Sigmoid colon (tissue), 4 donors: ENCODE measurements at regions not wholly inside any gene's neighbourhood (a gene's known extent, or its start where the extent isn't known, plus 50 kb on each side); places are given as distances from the start of the nearest gene placed in this dataset.

Source experiments
- EP300 ChIP-seq, 4 donors: sonication (generic); formaldehyde crosslinking; IDR thresholded peaks; one replicate each; pipeline ENCODE4 v1.6.1; 2017; ENCODE audit warnings: antibody characterized with exemption in 4 of 4
- POLR2A ChIP-seq, 2 donors: fragments of 450-650 bp; IDR thresholded peaks; one replicate each; pipeline ENCODE4 v1.6.1; 2016; ENCODE audit warnings: antibody characterized with exemption in 2 of 2, mild to moderate bottlenecking in 2 of 2, moderate library complexity in 2 of 2
- TF ChIP-seq, protein P1 (sequence below), 4 experiments: fragments of 450-650 bp in 3 of 4; fragments of 200-600 bp in 1 of 4; IDR thresholded peaks; one replicate each; pipeline ENCODE4 v1.5.1; 2016 to 2019; ENCODE audit warnings: antibody characterized with exemption in 4 of 4, mild to moderate bottlenecking in 3 of 4, moderate library complexity in 2 of 4

DNA sequence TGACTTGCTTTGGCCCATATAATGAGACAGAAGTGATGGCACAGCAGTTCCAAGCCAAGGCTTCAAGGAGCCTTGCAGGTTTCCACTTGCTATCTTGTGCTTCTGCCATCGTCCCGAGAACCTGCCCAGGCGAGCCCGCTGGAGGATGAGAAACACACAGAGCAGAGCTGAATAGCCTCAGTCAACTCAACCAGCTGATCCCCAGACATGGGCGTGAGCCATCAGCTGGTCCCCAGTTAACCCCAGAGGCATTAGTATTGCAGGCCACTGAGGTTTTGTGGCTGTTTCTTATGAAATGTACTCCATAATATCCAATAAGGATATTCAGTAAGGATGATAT is 57.7 kb upstream of the GPCPD1 start:
- TF ChIP-seq, protein P1, sequence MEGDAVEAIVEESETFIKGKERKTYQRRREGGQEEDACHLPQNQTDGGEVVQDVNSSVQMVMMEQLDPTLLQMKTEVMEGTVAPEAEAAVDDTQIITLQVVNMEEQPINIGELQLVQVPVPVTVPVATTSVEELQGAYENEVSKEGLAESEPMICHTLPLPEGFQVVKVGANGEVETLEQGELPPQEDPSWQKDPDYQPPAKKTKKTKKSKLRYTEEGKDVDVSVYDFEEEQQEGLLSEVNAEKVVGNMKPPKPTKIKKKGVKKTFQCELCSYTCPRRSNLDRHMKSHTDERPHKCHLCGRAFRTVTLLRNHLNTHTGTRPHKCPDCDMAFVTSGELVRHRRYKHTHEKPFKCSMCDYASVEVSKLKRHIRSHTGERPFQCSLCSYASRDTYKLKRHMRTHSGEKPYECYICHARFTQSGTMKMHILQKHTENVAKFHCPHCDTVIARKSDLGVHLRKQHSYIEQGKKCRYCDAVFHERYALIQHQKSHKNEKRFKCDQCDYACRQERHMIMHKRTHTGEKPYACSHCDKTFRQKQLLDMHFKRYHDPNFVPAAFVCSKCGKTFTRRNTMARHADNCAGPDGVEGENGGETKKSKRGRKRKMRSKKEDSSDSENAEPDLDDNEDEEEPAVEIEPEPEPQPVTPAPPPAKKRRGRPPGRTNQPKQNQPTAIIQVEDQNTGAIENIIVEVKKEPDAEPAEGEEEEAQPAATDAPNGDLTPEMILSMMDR (IDR thresholded peaks at IDR 0.05): no peak
- no peak for TF ChIP-seq EP300 (IDR thresholded peaks at IDR 0.05)
- no peak for TF ChIP-seq POLR2A (IDR thresholded peaks at IDR 0.05)
